ENCODE measurements at regions not wholly inside any gene's neighbourhood (a gene's known extent, or its start where the extent isn't known, plus 50 kb on each side); places are given as distances from the start of the nearest gene placed in this dataset.

- Mint-ChIP-seq H3K4me1 (no peaks in the 10 kb centered on the region), H3K9me3 (peaks cover 0 to 4% (median 0%) of the 10 kb centered on the region in 7 donors), H3K4me3 (no peak overlapping the region), H3K27me3 (no peaks in the 10 kb centered on the region), H3K27ac (no peak overlapping the region), H3K36me3 (no peaks in the 10 kb centered on the region)
- ATAC-seq (ENCODE audit: low read depth in 2 of 2) (no peak), DNase-seq (no peak)
Observed at GRCh38 chr9:18036422-18037187, 437.3 kb upstream of the ADAMTSL1 start.

GRCh38 chr9:18037981-18038380, 436.0 kb upstream of the ADAMTSL1 start:
- no peak overlapping the region for H3K4me3 Mint-ChIP-seq
- H3K27me3 Mint-ChIP-seq, result no peaks in the 10 kb centered on the region
- H3K9me3 Mint-ChIP-seq, result peaks cover 0 to 4% (median 0%) of the 10 kb centered on the region in 7 donors
- no peaks in the 10 kb centered on the region for H3K4me1 Mint-ChIP-seq
- H3K36me3 Mint-ChIP-seq, result no peaks in the 10 kb centered on the region
- no peak for ATAC-seq (ENCODE audit: low read depth in 2 of 2)
- no peak overlapping the region for H3K27ac Mint-ChIP-seq
- DNase-seq, result no peak

GRCh38 chr9:18040327-18040726, 433.6 kb upstream of the ADAMTSL1 start:
- Mint-ChIP-seq H3K36me3 (no peaks in the 10 kb centered on the region), H3K27ac (no peak overlapping the region), H3K4me3 (no peak overlapping the region), H3K27me3 (no peaks in the 10 kb centered on the region), H3K4me1 (no peaks in the 10 kb centered on the region), H3K9me3 (peaks cover 0 to 8% (median 0%) of the 10 kb centered on the region in 7 donors)
- DNase-seq (no peak), ATAC-seq (ENCODE audit: low read depth in 2 of 2) (no peak)

GRCh38 chr9:18043978-18044377, 430.0 kb upstream of the ADAMTSL1 start:
- Mint-ChIP-seq H3K9me3 (peaks cover 0 to 5% (median 0%) of the 10 kb centered on the region in 7 donors), H3K4me1 (no peaks in the 10 kb centered on the region), H3K36me3 (no peaks in the 10 kb centered on the region), H3K27ac (no peak overlapping the region), H3K4me3 (no peak overlapping the region), H3K27me3 (no peaks in the 10 kb centered on the region)
- ATAC-seq (ENCODE audit: low read depth in 2 of 2) (no peak), DNase-seq (no peak)

GRCh38 chr9:18045326-18045725, 428.6 kb upstream of the ADAMTSL1 start:
- Mint-ChIP-seq H3K4me3 (no peak overlapping the region), H3K27ac (no peak overlapping the region), H3K36me3 (no peaks in the 10 kb centered on the region), H3K9me3 (peaks cover 0 to 5% (median under 1%) of the 10 kb centered on the region in 7 donors), H3K27me3 (no peaks in the 10 kb centered on the region), H3K4me1 (no peaks in the 10 kb centered on the region)
- ATAC-seq (ENCODE audit: low read depth in 2 of 2) (no peak), DNase-seq (no peak)

- ATAC-seq (ENCODE audit: low read depth in 2 of 2) (no peak), DNase-seq (no peak)
- H3K4me3 Mint-ChIP-seq, result no peak overlapping the region
- H3K36me3 Mint-ChIP-seq, result no peaks in the 10 kb centered on the region
- no peaks in the 10 kb centered on the region for H3K27me3 Mint-ChIP-seq
- peaks cover 0 to 5% (median 1%) of the 10 kb centered on the region in 7 donors for H3K9me3 Mint-ChIP-seq
- no peaks in the 10 kb centered on the region for H3K4me1 Mint-ChIP-seq
- H3K27ac Mint-ChIP-seq, result no peak overlapping the region
Observed at GRCh38 chr9:18046068-18046467, 427.9 kb upstream of the ADAMTSL1 start.

- ATAC-seq (ENCODE audit: low read depth in 2 of 2), result no peak
- no peaks in the 10 kb centered on the region for H3K4me1 Mint-ChIP-seq
- no peak for DNase-seq
- no peak overlapping the region for H3K27ac Mint-ChIP-seq
- H3K36me3 Mint-ChIP-seq, result no peaks in the 10 kb centered on the region
- H3K9me3 Mint-ChIP-seq, result peaks cover 0 to 5% (median 0%) of the 10 kb centered on the region in 7 donors
- no peak overlapping the region for H3K4me3 Mint-ChIP-seq
- no peaks in the 10 kb centered on the region for H3K27me3 Mint-ChIP-seq
Observed at GRCh38 chr9:18051638-18052037, 422.3 kb upstream of the ADAMTSL1 start.

- Mint-ChIP-seq H3K36me3 (no peaks in the 10 kb centered on the region), H3K27me3 (no peaks in the 10 kb centered on the region), H3K27ac (no peak overlapping the region), H3K9me3 (peaks cover 0 to 5% (median 0%) of the 10 kb centered on the region in 7 donors), H3K4me3 (no peak overlapping the region), H3K4me1 (no peaks in the 10 kb centered on the region)
- ATAC-seq (ENCODE audit: low read depth in 2 of 2) (no peak), DNase-seq (no peak)
Observed at GRCh38 chr9:18052060-18052459, 421.9 kb upstream of the ADAMTSL1 start.

- H3K4me3 Mint-ChIP-seq, result no peak overlapping the region
Observed at GRCh38 chr9:18056269-18056992, 417.5 kb upstream of the ADAMTSL1 start.

GRCh38 chr9:18056993-18057369, 417.0 kb upstream of the ADAMTSL1 start:
- ATAC-seq (ENCODE audit: low read depth in 2 of 2) (no peak), DNase-seq (no peak)
- Mint-ChIP-seq H3K9me3 (no peaks in the 10 kb centered on the region), H3K4me1 (no peaks in the 10 kb centered on the region), H3K36me3 (no peaks in the 10 kb centered on the region), H3K27ac (no peak overlapping the region), H3K27me3 (no peaks in the 10 kb centered on the region), H3K4me3 (no peak overlapping the region)

More at GRCh38 chr9:18056269-18056992, 417.5 kb upstream of the ADAMTSL1 start:
- no peak for DNase-seq
- Mint-ChIP-seq H3K27ac (no peak overlapping the region), H3K4me1 (no peaks in the 10 kb centered on the region), H3K36me3 (no peaks in the 10 kb centered on the region), H3K9me3 (no peaks in the 10 kb centered on the region), H3K27me3 (no peaks in the 10 kb centered on the region)
- ATAC-seq (ENCODE audit: low read depth in 2 of 2), result no peak

- DNase-seq, result no peak
- no peak for ATAC-seq (ENCODE audit: low read depth in 2 of 2)
- Mint-ChIP-seq H3K27me3 (no peaks in the 10 kb centered on the region), H3K27ac (no peak overlapping the region), H3K36me3 (no peaks in the 10 kb centered on the region), H3K4me1 (no peaks in the 10 kb centered on the region), H3K4me3 (no peak overlapping the region), H3K9me3 (no peaks in the 10 kb centered on the region)
Observed at GRCh38 chr9:18058564-18059442, 415.1 kb upstream of the ADAMTSL1 start.

GRCh38 chr9:18059447-18059846, 414.5 kb upstream of the ADAMTSL1 start:
- DNase-seq (no peak), ATAC-seq (ENCODE audit: low read depth in 2 of 2) (no peak)
- Mint-ChIP-seq H3K36me3 (no peaks in the 10 kb centered on the region), H3K4me3 (no peak overlapping the region), H3K27ac (no peak overlapping the region), H3K27me3 (no peaks in the 10 kb centered on the region), H3K9me3 (no peaks in the 10 kb centered on the region), H3K4me1 (no peaks in the 10 kb centered on the region)

GRCh38 chr9:18060269-18060934, 413.6 kb upstream of the ADAMTSL1 start:
- no peak for ATAC-seq (ENCODE audit: low read depth in 2 of 2)
- no peak overlapping the region for H3K27ac Mint-ChIP-seq
- H3K27me3 Mint-ChIP-seq, result no peaks in the 10 kb centered on the region
- no peak for DNase-seq
- no peaks in the 10 kb centered on the region for H3K9me3 Mint-ChIP-seq
- H3K4me3 Mint-ChIP-seq, result no peak overlapping the region
- no peaks in the 10 kb centered on the region for H3K4me1 Mint-ChIP-seq
- no peaks in the 10 kb centered on the region for H3K36me3 Mint-ChIP-seq

All from naive B cell (primary cell).